ENCODE measurements at regions not wholly inside any gene's neighbourhood (a gene's known extent, or its start where the extent isn't known, plus 50 kb on each side); places are given as distances from the start of the nearest gene placed in this dataset.
"Not testable (repeated sequence)": the region's sequence is repeated elsewhere in the genome, so short reads cannot be mapped to it uniquely, and the experiment has no call there.

- DNase-seq (ENCODE audit: low read depth in 2 of 2): no peak
These were observed 247.7 kb upstream of the RFX3 start for GRCh38 chr9:3773362-3774060.

DNA sequence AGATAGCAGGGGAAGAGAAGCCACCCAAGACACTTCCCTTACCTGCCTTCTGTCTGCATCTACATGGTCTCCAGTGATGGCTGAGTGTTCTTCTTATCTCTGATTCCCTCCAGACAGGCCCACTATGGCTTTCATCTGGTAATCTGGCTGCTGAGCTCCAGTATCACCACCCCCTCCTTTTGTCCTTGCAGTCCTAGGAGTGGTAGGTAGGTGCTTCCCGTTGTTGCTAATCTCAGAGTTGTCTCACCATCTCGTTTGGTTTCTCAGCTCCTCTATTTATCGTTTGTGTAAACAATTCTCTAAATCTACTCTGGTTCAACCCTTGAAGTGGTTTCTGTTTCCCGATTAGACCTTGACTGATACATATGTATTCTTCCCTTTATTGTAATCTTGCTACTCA lies 243.8 kb upstream of the RFX3 start:
- no peak for DNase-seq (ENCODE audit: low read depth in 2 of 2)

GRCh38 chr9:3768712-3769457 lies 243.1 kb upstream of the RFX3 start:
- no peak for DNase-seq (ENCODE audit: low read depth in 2 of 2)

DNA sequence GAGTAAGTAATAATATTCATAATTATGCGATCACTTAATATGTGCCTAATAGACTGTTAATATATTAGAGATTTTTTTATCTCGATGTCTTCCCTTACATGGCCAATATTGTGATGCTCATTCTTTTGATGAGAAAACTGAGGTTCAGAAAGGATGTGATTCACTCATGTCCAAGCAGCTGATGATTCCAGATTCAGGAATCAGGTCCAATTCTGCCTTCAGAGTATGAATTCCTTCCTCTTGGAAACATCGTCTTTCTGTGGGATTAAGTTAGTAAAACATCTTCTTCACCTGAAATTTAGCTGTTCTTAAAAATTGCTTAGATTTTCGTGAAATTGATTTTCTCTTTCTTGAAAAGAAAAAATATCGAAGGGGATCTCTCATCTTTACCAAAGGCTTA lies 242.5 kb upstream of the RFX3 start:
- no peak for DNase-seq (ENCODE audit: low read depth in 2 of 2)

GRCh38 chr9:3762076-3762475 lies 236.3 kb upstream of the RFX3 start:
- DNase-seq (ENCODE audit: low read depth in 2 of 2): no peak

DNA sequence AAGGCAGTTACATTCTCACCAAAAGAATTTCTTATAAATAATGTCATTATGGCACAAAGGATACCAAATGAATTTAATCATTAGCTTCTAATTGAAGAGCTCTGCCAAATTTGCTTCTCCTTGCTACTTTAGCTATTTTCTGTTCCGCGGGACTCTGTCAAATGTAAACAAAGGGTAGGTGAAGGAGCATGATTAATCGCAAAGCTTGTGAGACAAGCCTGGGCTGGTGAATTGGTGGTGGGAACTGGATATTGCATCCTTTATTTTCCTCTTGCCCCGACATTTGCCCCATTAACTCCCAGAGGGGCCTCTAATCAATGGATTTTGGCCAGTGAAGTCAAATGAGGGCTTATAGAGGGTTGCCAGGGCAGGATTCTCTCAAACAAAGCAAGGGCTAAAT lies 234.2 kb upstream of the RFX3 start:
- DNase-seq (ENCODE audit: low read depth in 2 of 2): no peak

DNA sequence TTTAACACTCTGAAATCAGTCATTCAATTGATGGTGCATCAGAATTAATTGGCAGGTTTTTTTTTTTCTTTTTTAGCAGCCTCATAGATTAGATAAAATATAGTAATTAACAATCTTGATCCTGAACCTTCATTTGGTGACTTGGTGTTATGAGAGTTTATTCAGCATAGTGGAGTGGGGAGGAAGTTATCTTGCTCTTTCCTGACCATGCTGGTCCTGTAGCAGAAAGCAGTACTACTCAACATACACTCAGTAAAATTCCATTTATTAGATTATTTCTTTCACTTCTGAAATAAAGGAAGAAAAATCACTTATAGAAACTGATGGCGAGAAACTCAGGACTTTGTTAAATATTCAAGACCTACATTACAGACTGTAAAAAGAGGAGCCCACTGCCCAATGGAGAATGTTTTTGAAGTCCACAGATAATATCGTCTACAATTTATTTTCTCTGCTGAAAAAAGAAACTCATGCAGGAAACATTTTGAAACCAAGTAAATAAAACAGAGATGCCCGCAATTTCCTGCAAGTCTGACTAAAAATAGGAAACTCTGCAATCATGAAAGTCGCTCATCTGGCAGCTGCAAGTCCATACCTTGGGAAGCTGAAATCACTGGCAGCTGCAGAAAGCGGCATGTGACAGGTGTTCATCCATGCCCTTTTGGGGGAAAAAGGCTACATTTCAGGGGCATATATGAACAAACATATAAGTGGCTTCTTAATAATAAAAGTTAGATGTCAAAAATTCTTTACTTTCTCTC lies 233.2 kb upstream of the RFX3 start:
- DNase-seq (ENCODE audit: low read depth in 2 of 2): no peak

- no peak for DNase-seq (ENCODE audit: low read depth in 2 of 2)
These were observed 230.3 kb upstream of the RFX3 start for GRCh38 chr9:3756071-3756470.

DNA sequence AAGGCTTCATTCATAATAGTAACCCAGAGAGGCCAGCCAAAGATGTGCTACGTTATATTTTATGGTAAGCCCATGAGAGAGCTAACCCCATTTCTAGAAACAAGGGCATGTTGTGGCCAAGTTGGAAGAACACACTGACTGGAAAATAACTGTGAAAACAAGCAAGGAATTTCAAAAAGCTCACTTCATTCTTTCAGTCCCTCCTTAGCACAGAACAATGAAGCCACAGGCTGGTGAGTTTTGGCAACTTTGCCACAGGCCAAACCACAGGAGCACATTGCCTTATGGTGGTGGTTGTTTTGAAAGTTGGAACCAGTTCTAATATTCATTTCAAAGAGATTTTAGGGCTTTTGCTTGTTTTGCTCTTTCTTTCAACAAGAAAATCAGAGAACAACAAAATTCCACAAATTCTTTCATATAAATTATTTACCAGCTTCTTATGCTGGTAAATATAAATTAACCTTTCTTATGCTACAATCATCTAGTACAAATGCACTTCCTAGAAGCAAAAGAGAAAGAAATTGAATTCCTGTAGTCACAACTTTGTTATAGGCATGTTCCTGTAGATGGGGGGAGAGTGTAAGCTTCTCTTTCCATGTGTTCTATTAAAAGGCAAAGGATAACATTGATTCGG lies 225.4 kb upstream of the RFX3 start:
- no peak for DNase-seq (ENCODE audit: low read depth in 2 of 2)

DNA sequence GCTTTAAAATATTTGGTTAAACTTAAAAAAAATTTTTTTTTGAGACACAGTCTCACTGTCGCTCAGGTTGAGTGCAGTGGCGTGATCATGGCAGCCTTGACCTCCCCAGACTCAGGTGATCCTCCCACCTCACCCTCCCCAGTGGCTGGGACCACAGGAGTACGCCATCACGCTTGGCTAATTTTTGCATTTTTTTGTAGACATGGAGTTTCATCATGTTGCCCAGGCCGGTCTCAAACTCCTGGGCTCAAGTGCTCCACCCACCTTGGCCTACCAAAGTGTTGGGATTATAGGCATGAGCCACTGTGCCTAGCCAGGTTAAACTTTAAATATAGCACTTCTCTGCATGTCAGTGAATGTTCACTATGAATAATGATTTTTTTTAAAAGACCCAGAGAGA lies 224.5 kb upstream of the RFX3 start:
- no peak for DNase-seq (ENCODE audit: low read depth in 2 of 2)

GRCh38 chr9:3746296-3747275 lies 220.8 kb upstream of the RFX3 start:
- no peak for DNase-seq (ENCODE audit: low read depth in 2 of 2)

GRCh38 chr9:3743901-3744413 lies 218.2 kb upstream of the RFX3 start:
- DNase-seq (ENCODE audit: low read depth in 2 of 2): no peak

DNA sequence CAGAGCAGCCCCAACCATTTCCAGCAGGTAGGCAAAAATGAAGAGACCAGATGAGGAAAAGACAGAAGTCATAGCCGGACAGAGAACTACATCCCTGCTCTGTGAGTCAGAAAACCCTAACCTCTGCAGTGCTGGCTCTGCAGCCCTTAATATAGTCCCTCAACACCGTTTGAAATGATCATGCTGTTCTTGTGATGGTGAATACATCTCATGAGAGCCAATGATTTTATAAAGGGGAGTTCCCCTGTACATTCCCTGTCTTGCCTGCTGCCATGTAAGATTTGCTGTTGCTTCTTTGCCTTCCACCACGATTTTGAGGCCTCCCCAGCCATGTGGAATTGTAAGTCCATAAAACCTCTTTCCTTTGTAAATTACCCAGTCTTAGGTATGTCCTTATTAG lies 216.8 kb upstream of the RFX3 start:
- no peak for DNase-seq (ENCODE audit: low read depth in 2 of 2)

DNA sequence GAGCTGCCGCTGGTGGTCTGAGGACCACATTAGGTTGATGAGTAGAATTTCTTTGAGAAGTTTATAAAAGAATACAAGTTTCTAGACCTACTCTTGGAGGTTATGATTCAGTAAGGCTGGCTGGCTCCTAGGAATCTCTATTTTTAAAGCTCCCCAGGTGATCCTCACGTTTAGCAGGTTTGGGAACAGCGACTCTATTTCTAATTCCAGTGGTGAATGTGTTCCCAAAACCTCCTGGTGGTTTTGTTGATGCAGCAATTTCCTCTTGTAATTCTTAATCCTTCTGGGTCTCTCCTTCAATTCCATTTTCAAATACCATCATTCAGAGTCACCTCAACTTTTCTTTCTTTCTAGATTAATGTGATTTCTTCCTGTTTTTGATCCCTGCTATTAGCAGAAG lies 215.9 kb upstream of the RFX3 start:
- no peak for DNase-seq (ENCODE audit: low read depth in 2 of 2)

DNA sequence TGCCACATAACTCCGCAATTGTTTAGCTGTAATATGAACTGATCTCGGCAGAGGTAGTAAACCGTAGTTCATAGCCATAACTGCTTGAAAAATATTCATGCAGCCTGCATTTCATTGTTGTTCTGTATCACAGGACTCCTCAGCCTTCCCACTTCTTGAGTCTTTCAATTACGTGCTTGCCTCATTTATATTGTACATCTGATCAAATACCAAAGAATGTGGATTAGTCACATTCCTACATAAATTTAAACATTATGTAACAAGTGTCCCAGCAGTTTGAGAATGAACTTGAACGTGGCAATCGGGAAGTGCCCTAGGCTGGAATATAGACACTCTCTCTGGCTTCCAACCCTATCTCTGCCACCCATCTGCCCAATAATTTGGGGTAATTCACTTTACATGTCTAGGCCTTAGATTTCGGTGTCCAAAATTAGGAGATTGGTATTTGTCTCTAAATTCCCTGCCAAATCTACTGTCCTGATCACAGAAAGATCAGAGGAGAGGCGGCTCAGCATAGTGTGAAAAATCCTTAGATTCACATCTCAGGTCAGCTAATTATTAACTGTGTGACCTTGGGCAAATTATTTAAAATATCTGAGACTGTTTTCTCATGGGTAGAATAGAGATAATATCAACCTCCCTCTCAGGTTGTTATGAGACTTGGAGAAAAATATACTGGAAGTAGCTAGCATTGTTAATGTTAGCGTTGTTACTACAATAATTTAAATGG lies 215.1 kb upstream of the RFX3 start:
- no peak for DNase-seq (ENCODE audit: low read depth in 2 of 2)

DNA sequence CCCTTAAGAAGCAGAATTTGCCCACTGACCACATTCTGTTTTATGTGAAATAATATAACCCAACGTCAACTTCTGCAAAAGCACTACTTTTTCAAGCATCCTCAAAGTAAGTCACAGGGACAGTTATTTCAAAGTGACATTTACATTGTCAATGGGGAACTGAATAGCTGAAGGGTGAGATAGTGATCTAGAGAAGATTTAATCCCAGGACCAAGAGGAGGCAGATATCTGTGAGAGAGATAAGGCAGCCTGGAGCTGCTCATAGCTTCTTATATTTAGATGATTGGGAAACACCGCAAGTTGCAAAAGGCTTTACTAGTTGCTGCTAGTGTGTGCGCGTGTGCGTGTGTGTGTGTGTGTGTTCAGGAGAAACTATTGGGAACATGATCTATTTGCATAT lies 210.4 kb upstream of the RFX3 start:
- DNase-seq (ENCODE audit: low read depth in 2 of 2): no peak

DNA sequence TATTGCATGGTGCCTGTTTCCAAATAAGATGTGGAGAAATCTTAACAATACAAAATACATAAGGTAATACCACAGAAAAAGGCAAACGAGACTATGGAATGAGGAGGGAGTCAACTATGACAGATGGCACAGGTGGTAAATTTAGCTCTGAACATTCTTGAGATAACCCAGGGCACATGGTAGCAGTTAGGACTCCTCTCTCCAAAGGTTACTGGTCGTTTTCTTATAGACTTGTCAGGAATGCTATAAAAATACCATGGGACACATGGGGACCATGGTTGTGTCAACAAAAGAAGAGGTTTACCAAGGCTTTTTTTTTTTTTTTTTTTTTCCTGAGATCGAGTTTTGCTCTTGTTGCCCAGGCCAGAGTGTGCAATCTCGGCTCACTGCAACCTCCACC lies 209.4 kb upstream of the RFX3 start:
- DNase-seq (ENCODE audit: low read depth in 2 of 2): no peak

DNA sequence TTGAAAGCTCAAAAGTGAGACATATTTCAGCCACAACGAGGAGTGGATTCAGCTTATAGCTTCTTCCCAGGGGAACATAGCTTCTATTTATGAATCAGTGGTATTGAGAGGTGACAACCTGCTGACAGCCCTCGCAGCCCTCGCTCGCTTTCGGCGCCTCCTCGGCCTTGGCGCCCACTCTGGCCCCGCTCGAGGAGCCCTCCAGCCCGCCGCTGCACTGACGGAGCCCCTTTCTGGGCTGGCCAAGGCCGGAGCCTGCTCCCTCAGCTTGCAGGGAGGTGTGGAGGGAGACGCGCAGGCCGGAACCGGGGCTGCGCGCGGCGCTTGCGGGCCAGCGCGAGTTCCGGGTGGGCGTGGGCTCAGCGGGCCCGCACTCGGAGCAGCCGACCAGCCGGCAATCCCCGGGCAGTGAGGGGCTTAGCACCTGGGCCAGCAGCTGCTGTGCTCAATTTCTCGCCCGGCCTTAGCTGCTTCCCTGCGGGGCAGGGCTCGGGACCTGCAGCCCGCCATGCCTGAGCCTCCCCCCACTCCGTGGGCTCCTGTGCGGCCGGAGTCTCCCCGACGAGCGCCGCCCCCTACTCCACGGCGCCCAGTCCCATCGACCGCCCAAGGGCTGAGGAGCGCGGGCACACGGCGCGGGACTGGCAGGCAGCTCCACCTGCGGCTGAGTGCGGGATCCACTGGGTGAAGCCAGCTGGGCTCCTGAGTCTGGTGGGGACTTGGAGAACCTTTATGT lies 207.9 kb upstream of the RFX3 start:
- not testable (repeated sequence) for DNase-seq (ENCODE audit: low read depth in 2 of 2)

- DNase-seq (ENCODE audit: low read depth in 2 of 2): no peak
These were observed 207.2 kb upstream of the RFX3 start for GRCh38 chr9:3733039-3733408.

Data from stimulated activated CD4-positive, alpha-beta T cell treated with anti-CD3 and anti-CD28 coated beads, Interleukin-1b, Interleukin-23, amount 100 ng/mL, for 1 hour (primary cell).